Neuronal stem cell (in vitro differentiated cells): ENCODE measurements at regions not wholly inside any gene's neighbourhood (a gene's known extent, or its start where the extent isn't known, plus 50 kb on each side); places are given as distances from the start of the nearest gene placed in this dataset.

Experiments used
- DNase-seq: peaks from one replicate; pipeline ENCODE4 v3.0.0-alpha.2; 2013; ENCODE audit warnings: low spot score
- H2AFZ ChIP-seq: one replicate; pipeline ENCODE4 v1.6.1; 2013; ENCODE audit warnings: mild to moderate bottlenecking, low read length, inconsistent platforms
- H2AK5ac ChIP-seq: 2 replicates; pipeline ENCODE4 v1.6.1; 2013; ENCODE audit warnings: low read depth, mild to moderate bottlenecking, inconsistent platforms, low read length, moderate library complexity, mixed read lengths
- H2BK120ac ChIP-seq: 2 replicates; pipeline ENCODE4 v1.6.1; 2013; ENCODE audit warnings: low read depth, mild to moderate bottlenecking, inconsistent platforms, low read length, moderate library complexity, mixed read lengths
- H2BK12ac ChIP-seq: one replicate; pipeline ENCODE4 v1.6.1; 2013; ENCODE audit warnings: low read length, inconsistent platforms
- H2BK15ac ChIP-seq: 2 replicates; pipeline ENCODE4 v1.6.1; 2013; ENCODE audit warnings: mild to moderate bottlenecking, low read length, inconsistent platforms, mixed read lengths
- H2BK5ac ChIP-seq: one replicate; pipeline ENCODE4 v1.6.1; 2013; ENCODE audit warnings: inconsistent platforms, mild to moderate bottlenecking, low read length, moderate library complexity
- H3K14ac ChIP-seq: one replicate; pipeline ENCODE4 v1.6.1; 2013; ENCODE audit warnings: low read length, inconsistent platforms
- H3K18ac ChIP-seq: 2 replicates; pipeline ENCODE4 v1.6.1; 2013; ENCODE audit warnings: low read length, inconsistent platforms
- H3K23ac ChIP-seq: 2 replicates; pipeline ENCODE4 v1.6.1; 2013; ENCODE audit warnings: low read depth, mild to moderate bottlenecking, mixed read lengths, low read length, inconsistent platforms; ENCODE audit not compliant: poor library complexity
- H3K27ac ChIP-seq: replicated peaks from 3 replicates; pipeline ENCODE4 v1.5.1; 2013; ENCODE audit warnings: low read length, inconsistent platforms
- H3K27me3 ChIP-seq, 3 experiments: 2 replicates each; pipeline ENCODE4 v1.6.1; 2013; ENCODE audit warnings: low read length in 3 of 3, mild to moderate bottlenecking in 2 of 3, inconsistent platforms in 1 of 3, low read depth in 1 of 3, mixed read lengths in 1 of 3, moderate library complexity in 1 of 3; ENCODE audit not compliant: control insufficient read depth in 3 of 3, insufficient read depth in 3 of 3
- H3K36me3 ChIP-seq, 2 donors: replicated peaks in 1 of 2; 2 replicates each; pipeline ENCODE4 v1.6.1; 2013; ENCODE audit warnings: low read length in 2 of 2; ENCODE audit not compliant: control insufficient read depth in 2 of 2, insufficient read depth in 2 of 2
- H3K4ac ChIP-seq: 2 replicates; pipeline ENCODE4 v1.6.1; 2013; ENCODE audit warnings: inconsistent platforms, mild to moderate bottlenecking, low read length, moderate library complexity
- H3K4me1 ChIP-seq, 2 donors: 1 replicate in 1 of 2; 2 replicates in 1 of 2; pipeline ENCODE4 v1.6.1; 2013; ENCODE audit warnings: low read length in 2 of 2, low read depth in 1 of 2; ENCODE audit not compliant: control insufficient read depth in 2 of 2, insufficient read depth in 1 of 2
- H3K4me2 ChIP-seq: one replicate; pipeline ENCODE4 v1.6.1; 2013; ENCODE audit warnings: mild to moderate bottlenecking, low read length, inconsistent platforms; ENCODE audit not compliant: insufficient read depth, poor library complexity, severe bottlenecking
- H3K4me3 ChIP-seq, 2 donors: 2 replicates each; pipeline ENCODE4 v1.5.1; 2013; ENCODE audit warnings: low read length in 2 of 2, mild to moderate bottlenecking in 2 of 2, inconsistent platforms in 1 of 2, moderate library complexity in 1 of 2
- H3K79me1 ChIP-seq: one replicate; pipeline ENCODE4 v1.6.1; 2013; ENCODE audit warnings: low read depth, mild to moderate bottlenecking, inconsistent platforms, low read length, moderate library complexity
- H3K9ac ChIP-seq: one replicate; pipeline ENCODE4 v1.6.1; 2013; ENCODE audit warnings: mild to moderate bottlenecking, low read depth, low read length, inconsistent platforms; ENCODE audit not compliant: poor library complexity
- H3K9me3 ChIP-seq, 2 donors: replicated peaks in 1 of 2; 2 replicates each; pipeline versions ENCODE3 to v1.6.1; 2013; ENCODE audit warnings: low read length in 2 of 2, mild to moderate bottlenecking in 2 of 2, inconsistent platforms in 1 of 2, low read depth in 1 of 2, mixed read lengths in 1 of 2, moderate library complexity in 1 of 2; ENCODE audit not compliant: control insufficient read depth in 2 of 2, insufficient read depth in 1 of 2
- H4K8ac ChIP-seq: one replicate; pipeline ENCODE4 v1.6.1; 2013; ENCODE audit warnings: low read depth, mild to moderate bottlenecking, inconsistent platforms, low read length, moderate library complexity
- H4K91ac ChIP-seq: one replicate; pipeline ENCODE4 v1.6.1; 2013; ENCODE audit warnings: low read length, low read depth, mild to moderate bottlenecking, inconsistent platforms; ENCODE audit not compliant: poor library complexity
- WGBS, 2 donors: extraction: QIAGEN DNeasy Blood & Tissue Kit; methylation state at CpG; one replicate each; pipeline ENCODE4 v1.1.7; 2013; ENCODE audit warnings: missing lambda C conversion rate in 2 of 2, mixed read lengths in 1 of 2; ENCODE audit not compliant: insufficient read length in 2 of 2, insufficient replicate concordance in 1 of 2; ENCODE audit errors: extremely low coverage in 2 of 2; 5-methylcytosine and 5-hydroxymethylcytosine counted together

GRCh38 chr9:129322022-129322621 is 144.1 kb upstream of the IER5L start:
- no peaks in the 10 kb centered on the region for H3K9me3 ChIP-seq
- no peak overlapping the region for H3K27ac ChIP-seq
- H3K14ac ChIP-seq = peak overlapping the region; percentile 83
- H3K27me3 ChIP-seq = no peaks in the 10 kb centered on the region
- no peak overlapping the region for H3K23ac ChIP-seq
- peak overlapping the region; percentile 60 for H3K4ac ChIP-seq
- no peak overlapping the region for H3K4me2 ChIP-seq
- H2BK5ac ChIP-seq = no peak overlapping the region
- H4K91ac ChIP-seq = no peak overlapping the region
- no peak overlapping the region for H3K4me3 ChIP-seq
- H3K18ac ChIP-seq = peak overlapping the region; percentile 87
- H4K8ac ChIP-seq = no peak overlapping the region
- peak overlapping the region; percentile 65 for H2BK12ac ChIP-seq
- H2BK120ac ChIP-seq = no peak overlapping the region
- H3K4me1 ChIP-seq = peaks cover 20 to 33% of the 10 kb centered on the region in 2 donors
- H2AFZ ChIP-seq = no peak overlapping the region
- no peaks in the 10 kb centered on the region for H3K79me1 ChIP-seq
- no peak overlapping the region for H3K9ac ChIP-seq
- H2BK15ac ChIP-seq = peak overlapping the region; percentile 57
- WGBS, 2 donors = no CpG with 5 or more reads among the region's 7 CpGs
- H3K36me3 ChIP-seq = no peaks in the 10 kb centered on the region
- peak overlapping the region; percentile 22 for H2AK5ac ChIP-seq
- DNase-seq = no peak

DNA sequence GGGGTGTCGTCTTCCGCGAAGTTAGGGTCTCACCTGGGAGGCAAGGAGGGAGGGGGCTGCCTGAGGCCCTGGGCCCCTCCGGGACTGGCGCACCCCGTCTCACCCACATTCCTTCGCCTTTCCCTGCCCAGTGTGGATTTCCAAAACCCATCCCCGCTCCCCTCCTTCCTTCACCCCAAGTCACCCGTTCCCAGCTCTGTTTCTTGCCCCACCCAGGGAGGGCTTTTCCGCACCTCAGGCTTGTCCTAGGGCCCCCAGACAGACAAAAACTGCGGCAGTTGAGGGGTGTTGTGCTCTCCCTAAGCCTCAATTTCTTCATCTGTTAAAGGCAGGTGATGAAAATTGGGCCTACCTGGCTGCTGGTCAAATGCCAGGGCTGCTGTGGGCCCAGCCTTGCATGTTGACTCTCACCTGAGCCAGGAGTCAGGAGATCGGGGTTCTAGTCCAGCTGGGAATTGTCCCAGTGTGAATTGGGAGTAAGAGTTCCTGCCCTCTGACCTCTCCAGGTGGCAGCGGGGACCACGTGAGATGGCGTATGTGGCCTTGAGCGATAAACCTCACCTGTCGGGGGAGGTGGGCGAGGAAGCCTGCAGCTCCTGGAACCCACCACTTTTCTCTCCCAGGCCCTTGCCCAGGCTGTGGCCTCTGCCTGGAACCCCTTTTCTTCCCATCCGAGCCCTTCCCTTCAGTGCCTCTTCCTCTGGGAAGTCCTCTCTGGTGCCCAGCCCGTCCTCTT is 143.4 kb upstream of the IER5L start:
- H3K4me3 ChIP-seq = no peak overlapping the region
- H3K4me2 ChIP-seq = no peak overlapping the region
- H3K23ac ChIP-seq = peak overlapping the region; percentile 69
- no peak for DNase-seq
- H3K18ac ChIP-seq = peak overlapping the region; percentile 66
- no peak overlapping the region for H2BK120ac ChIP-seq
- peak overlapping the region; percentile 35 for H2BK12ac ChIP-seq
- peak overlapping the region; percentile 7 for H3K9ac ChIP-seq
- no peaks in the 10 kb centered on the region for H3K27me3 ChIP-seq
- H3K14ac ChIP-seq = no peak overlapping the region
- no peak overlapping the region for H3K27ac ChIP-seq
- no CpG with 5 or more reads among the region's 20 CpGs for WGBS, 2 donors
- no peak overlapping the region for H2BK5ac ChIP-seq
- H3K4ac ChIP-seq = no peak overlapping the region
- H2AK5ac ChIP-seq = peak overlapping the region; percentile 22
- no peaks in the 10 kb centered on the region for H3K36me3 ChIP-seq
- H3K9me3 ChIP-seq = no peaks in the 10 kb centered on the region
- peak overlapping the region; percentile 57 for H2BK15ac ChIP-seq
- no peak overlapping the region for H4K91ac ChIP-seq
- H3K4me1 ChIP-seq = peaks cover 19 to 33% of the 10 kb centered on the region in 2 donors
- H2AFZ ChIP-seq = peak overlapping the region; percentile 89
- H3K79me1 ChIP-seq = no peaks in the 10 kb centered on the region
- H4K8ac ChIP-seq = peak overlapping the region; percentile 7

- Histone ChIP-seq H3K4me2 (peak overlapping the region; percentile 55), H2BK12ac (peak overlapping the region; percentile 80), H2BK5ac (peak overlapping the region; percentile 56), H3K9ac (peak overlapping the region; percentile 85), H4K91ac (peak overlapping the region; percentile 93), H2BK15ac (peak overlapping the region; percentile 84), H3K27me3 (no peaks in the 10 kb centered on the region), H2AK5ac (peak overlapping the region; percentile 90), H3K36me3 (no peaks in the 10 kb centered on the region), H3K4me3 (peak overlapping the region in 1 of 2 donors; percentile 13), H4K8ac (no peak overlapping the region), H3K23ac (peak overlapping the region; percentile 69), H3K4me1 (peaks cover 19 to 33% of the 10 kb centered on the region in 2 donors), H2BK120ac (peak overlapping the region; percentile 57), H2AFZ (peak overlapping the region; percentile 89), H3K79me1 (no peaks in the 10 kb centered on the region), H3K18ac (peak overlapping the region; percentile 99), H3K9me3 (no peaks in the 10 kb centered on the region), H3K27ac (no peak overlapping the region), H3K14ac (peak overlapping the region; percentile 66), H3K4ac (no peak overlapping the region)
- DNase-seq = no peak
- no CpG with 5 or more reads among the region's 46 CpGs for WGBS, 2 donors
Measured at GRCh38 chr9:129320575-129321285, 142.7 kb upstream of the IER5L start.
